Colonic mucosa (tissue), 4 donors: ENCODE measurements at regions not wholly inside any gene's neighbourhood (a gene's known extent, or its start where the extent isn't known, plus 50 kb on each side); places are given as distances from the start of the nearest gene placed in this dataset.

ENCODE experiments used
- DNase-seq: peaks from one replicate; pipeline ENCODE4 v3.0.0-alpha.2; 2020
- H3K27ac ChIP-seq: fragments of 200-600 bp; one replicate; pipeline ENCODE4 v1.8.0; 2021
- H3K27me3 ChIP-seq: fragments of 200-600 bp; one replicate; pipeline ENCODE4 v1.8.0; 2021
- H3K36me3 ChIP-seq: fragments of 200-600 bp; one replicate; pipeline ENCODE4 v1.8.0; 2021
- H3K4me1 ChIP-seq: fragments of 200-600 bp; one replicate; pipeline ENCODE4 v1.8.0; 2021; ENCODE audit warnings: mild to moderate bottlenecking
- H3K4me3 ChIP-seq: fragments of 200-600 bp; one replicate; pipeline ENCODE4 v1.8.0; 2021
- H3K9ac ChIP-seq, 2 donors: one replicate each; pipeline ENCODE4 v1.7.0; 2013; ENCODE audit warnings: control low read depth in 2 of 2, low read depth in 2 of 2, low read length in 2 of 2
- H3K9me3 ChIP-seq: fragments of 200-600 bp; one replicate; pipeline ENCODE4 v1.8.0; 2021
- CTCF ChIP-seq: fragments of 200-600 bp; IDR thresholded peaks from one replicate; pipeline ENCODE4 v1.8.0; 2022; ENCODE audit warnings: antibody characterized with exemption, mild to moderate bottlenecking
- intact Hi-C: fragments of 100-400 bp; cut with DNase I; formaldehyde crosslinking; loops from one replicate; pipeline ENCODE4 v1.14.1; 2022
- donor health status: healthy.
- donor health status: DM: no; HTN: no; CAD: no.
- donor health status: DM: no; HTN: no; CAD: no.

- DNase-seq, result no peak
- H3K9ac ChIP-seq, result no peak overlapping the region
- no peaks in the 10 kb centered on the region for H3K4me1 ChIP-seq
- no peak overlapping the region for H3K4me3 ChIP-seq
- H3K27me3 ChIP-seq, result no peaks in the 10 kb centered on the region
- no peak overlapping the region for H3K27ac ChIP-seq
- TF ChIP-seq CTCF, result no peak
- intact Hi-C loops, result no loop called here
- H3K9me3 ChIP-seq, result no peaks in the 10 kb centered on the region
- H3K36me3 ChIP-seq, result no peaks in the 10 kb centered on the region
These were observed 130.0 kb upstream of the BMP5 start for GRCh38 chr6:56005426-56005825.

- Histone ChIP-seq H3K4me1 (no peaks in the 10 kb centered on the region), H3K9me3 (no peaks in the 10 kb centered on the region), H3K27me3 (no peaks in the 10 kb centered on the region), H3K4me3 (no peak overlapping the region), H3K36me3 (no peaks in the 10 kb centered on the region), H3K27ac (no peak overlapping the region), H3K9ac (no peak overlapping the region)
- intact Hi-C loops, result no loop called here
- TF ChIP-seq CTCF, result no peak
- no peak for DNase-seq
These were observed 129.0 kb upstream of the BMP5 start for GRCh38 chr6:56004426-56004825.

- H3K27ac ChIP-seq, result no peak overlapping the region
- H3K4me3 ChIP-seq, result no peak overlapping the region
- no peaks in the 10 kb centered on the region for H3K36me3 ChIP-seq
- intact Hi-C loops, result no loop called here
- H3K27me3 ChIP-seq, result no peaks in the 10 kb centered on the region
- H3K9me3 ChIP-seq, result no peaks in the 10 kb centered on the region
- no peak for TF ChIP-seq CTCF
- no peaks in the 10 kb centered on the region for H3K4me1 ChIP-seq
- no peak for DNase-seq
- no peak overlapping the region for H3K9ac ChIP-seq
These were observed 128.2 kb upstream of the BMP5 start for GRCh38 chr6:56003616-56004015.

GRCh38 chr6:56002336-56002735 is 126.9 kb upstream of the BMP5 start:
- H3K4me1 ChIP-seq, result no peaks in the 10 kb centered on the region
- H3K36me3 ChIP-seq, result no peaks in the 10 kb centered on the region
- no peak overlapping the region for H3K27ac ChIP-seq
- no peak for DNase-seq
- intact Hi-C loops, result no loop called here
- no peaks in the 10 kb centered on the region for H3K27me3 ChIP-seq
- TF ChIP-seq CTCF, result no peak
- no peaks in the 10 kb centered on the region for H3K9me3 ChIP-seq
- no peak overlapping the region for H3K9ac ChIP-seq
- no peak overlapping the region for H3K4me3 ChIP-seq

GRCh38 chr6:55998576-55998975 is 123.2 kb upstream of the BMP5 start:
- Histone ChIP-seq H3K27ac (no peak overlapping the region), H3K36me3 (no peaks in the 10 kb centered on the region), H3K27me3 (no peaks in the 10 kb centered on the region), H3K9me3 (no peaks in the 10 kb centered on the region), H3K4me1 (no peaks in the 10 kb centered on the region), H3K9ac (no peak overlapping the region), H3K4me3 (no peak overlapping the region)
- intact Hi-C loops, result no loop called here
- TF ChIP-seq CTCF, result no peak
- DNase-seq, result no peak
